Body of pancreas (tissue), 4 donors: ENCODE measurements at regions not wholly inside any gene's neighbourhood (a gene's known extent, or its start where the extent isn't known, plus 50 kb on each side); places are given as distances from the start of the nearest gene placed in this dataset.

ENCODE experiments used
- POLR2A ChIP-seq, 3 donors: fragments of 450-650 bp; IDR thresholded peaks; one replicate each; pipeline ENCODE4 v1.6.1; 2016; ENCODE audit warnings: antibody characterized with exemption in 3 of 3, mild to moderate bottlenecking in 2 of 3
- TF ChIP-seq, protein P1 (sequence below), 7 experiments: fragments of 450-650 bp in 4 of 7; fragments of 200-600 bp in 3 of 7; sonication (generic) in 3 of 7; IDR thresholded peaks; one replicate each; pipeline ENCODE4 v1.5.1; 2016 to 2019; ENCODE audit warnings: antibody characterized with exemption in 7 of 7

DNA sequence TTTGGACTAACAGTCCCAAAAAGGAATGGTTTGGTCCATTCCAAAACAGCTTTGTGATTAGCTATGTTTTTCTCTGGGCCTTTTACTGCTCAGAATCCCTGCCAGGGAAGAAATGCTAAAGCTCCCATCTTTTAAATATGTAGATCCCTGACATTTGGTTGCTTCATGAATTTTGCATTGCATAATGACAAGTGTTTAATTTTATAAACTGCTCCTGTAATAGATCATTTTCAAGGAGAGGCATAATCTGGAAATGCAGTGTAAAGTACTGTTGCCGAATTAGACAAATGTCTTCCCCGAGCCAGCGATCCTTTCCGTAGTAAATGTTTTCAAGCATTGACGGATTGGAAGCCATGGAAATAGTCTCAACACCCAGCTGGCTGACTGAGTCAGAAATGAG is 291.3 kb upstream of the PRKD1 start:
- TF ChIP-seq, protein P1, sequence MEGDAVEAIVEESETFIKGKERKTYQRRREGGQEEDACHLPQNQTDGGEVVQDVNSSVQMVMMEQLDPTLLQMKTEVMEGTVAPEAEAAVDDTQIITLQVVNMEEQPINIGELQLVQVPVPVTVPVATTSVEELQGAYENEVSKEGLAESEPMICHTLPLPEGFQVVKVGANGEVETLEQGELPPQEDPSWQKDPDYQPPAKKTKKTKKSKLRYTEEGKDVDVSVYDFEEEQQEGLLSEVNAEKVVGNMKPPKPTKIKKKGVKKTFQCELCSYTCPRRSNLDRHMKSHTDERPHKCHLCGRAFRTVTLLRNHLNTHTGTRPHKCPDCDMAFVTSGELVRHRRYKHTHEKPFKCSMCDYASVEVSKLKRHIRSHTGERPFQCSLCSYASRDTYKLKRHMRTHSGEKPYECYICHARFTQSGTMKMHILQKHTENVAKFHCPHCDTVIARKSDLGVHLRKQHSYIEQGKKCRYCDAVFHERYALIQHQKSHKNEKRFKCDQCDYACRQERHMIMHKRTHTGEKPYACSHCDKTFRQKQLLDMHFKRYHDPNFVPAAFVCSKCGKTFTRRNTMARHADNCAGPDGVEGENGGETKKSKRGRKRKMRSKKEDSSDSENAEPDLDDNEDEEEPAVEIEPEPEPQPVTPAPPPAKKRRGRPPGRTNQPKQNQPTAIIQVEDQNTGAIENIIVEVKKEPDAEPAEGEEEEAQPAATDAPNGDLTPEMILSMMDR (IDR thresholded peaks at IDR 0.05) = no peak
- no peak for TF ChIP-seq POLR2A (IDR thresholded peaks at IDR 0.05)
